HG03066 (cell line): ENCODE measurements at regions not wholly inside any gene's neighbourhood (a gene's known extent, or its start where the extent isn't known, plus 50 kb on each side); places are given as distances from the start of the nearest gene placed in this dataset.

Source experiments
- ATAC-seq: cut with Tn5 transposase; IDR thresholded peaks from one replicate; pipeline ENCODE4 v1.9.1; 2021; ENCODE audit warnings: low read depth; ENCODE audit not compliant: unreplicated experiment

DNA sequence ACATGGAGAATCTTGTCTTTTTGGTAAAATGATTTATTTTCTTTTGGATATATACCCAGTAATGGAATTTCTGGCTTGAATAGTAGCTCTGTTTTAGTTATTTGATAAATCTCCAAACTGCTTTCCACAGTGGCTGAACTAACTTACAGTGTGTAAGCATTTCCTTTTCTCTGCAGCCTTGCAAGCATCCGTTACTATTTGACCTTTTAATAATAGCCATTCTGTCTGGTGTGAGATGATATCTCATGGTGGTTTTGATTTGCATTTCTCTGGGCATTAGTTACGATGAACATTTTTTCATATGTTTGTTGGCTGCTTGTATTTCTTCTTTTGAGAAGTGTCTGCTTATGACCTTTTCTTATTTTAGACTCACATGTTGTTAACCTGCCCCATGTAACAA is 190.2 kb downstream of the GALR1 start:
- no peak for ATAC-seq

GRCh38 chr18:77442393-77442792 is 192.7 kb downstream of the GALR1 start:
- no peak for ATAC-seq

DNA sequence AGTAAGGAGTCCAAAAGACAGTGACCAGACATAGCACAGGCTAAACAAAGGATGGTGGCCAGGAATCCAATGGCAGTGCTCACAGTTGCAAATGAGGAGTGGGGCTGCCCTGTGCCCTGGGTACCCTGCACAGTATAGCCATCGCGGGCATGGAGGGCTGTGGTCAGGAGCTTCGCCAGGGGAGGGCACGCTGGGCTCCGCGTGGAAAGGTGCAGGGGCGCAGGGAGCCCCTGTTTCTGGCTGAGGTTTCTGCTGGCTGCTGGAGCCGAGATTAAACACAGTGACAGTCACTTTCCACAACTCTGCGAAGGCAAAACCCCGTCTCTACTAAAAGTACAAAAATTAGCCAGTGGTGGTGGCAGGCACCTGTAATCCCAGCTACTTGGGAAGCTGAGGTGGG is 194.7 kb downstream of the GALR1 start:
- no peak for ATAC-seq

- no peak for ATAC-seq
These were observed 198.4 kb downstream of the GALR1 start for GRCh38 chr18:77448046-77448445.

GRCh38 chr18:77455004-77455403 is 205.4 kb downstream of the GALR1 start:
- no peak for ATAC-seq

- ATAC-seq, result no peak
These were observed 208.0 kb downstream of the GALR1 start for GRCh38 chr18:77457681-77458080.

- ATAC-seq, result no peak
These were observed 211.5 kb downstream of the GALR1 start for GRCh38 chr18:77461062-77461688.

- no peak for ATAC-seq
These were observed 215.3 kb downstream of the GALR1 start for GRCh38 chr18:77464917-77465316.

DNA sequence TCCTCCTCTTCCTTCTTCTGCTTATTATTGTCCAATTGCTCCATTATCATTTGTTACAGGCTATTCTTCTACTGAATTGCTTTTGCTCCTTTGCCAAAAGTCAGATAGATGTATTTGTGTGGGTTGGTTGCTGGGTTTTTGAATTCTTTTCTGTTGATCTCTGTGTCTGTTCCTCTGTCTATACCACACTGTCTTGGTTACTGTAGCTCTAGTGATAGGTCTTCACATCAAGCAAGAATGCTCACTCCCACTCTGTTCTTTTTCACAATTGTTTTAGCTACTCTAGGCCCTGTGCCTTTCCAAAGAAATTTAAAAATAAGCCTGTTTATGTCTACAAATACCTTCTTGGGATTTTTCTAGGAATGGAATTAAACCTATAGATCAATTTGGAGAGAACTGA is 217.2 kb downstream of the GALR1 start:
- ATAC-seq, result no peak

DNA sequence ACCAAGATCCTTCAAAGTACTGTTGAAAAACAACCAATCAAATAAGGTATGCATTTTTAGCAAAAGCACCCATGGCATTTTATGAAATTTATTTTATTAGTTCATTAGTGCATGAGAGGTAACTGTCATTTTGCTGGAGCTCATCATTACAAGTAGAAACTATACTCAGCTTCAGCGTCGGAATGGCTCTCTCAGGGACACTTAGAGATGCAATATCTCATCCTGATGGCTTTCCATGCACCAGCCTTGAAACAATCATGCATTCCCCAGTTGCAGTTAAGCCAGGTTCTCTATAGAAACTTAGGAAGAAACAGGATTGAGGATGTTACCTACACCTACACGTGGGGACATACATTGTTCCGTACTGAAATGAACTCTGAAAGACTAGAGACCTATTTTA is 219.5 kb downstream of the GALR1 start:
- ATAC-seq, result no peak

DNA sequence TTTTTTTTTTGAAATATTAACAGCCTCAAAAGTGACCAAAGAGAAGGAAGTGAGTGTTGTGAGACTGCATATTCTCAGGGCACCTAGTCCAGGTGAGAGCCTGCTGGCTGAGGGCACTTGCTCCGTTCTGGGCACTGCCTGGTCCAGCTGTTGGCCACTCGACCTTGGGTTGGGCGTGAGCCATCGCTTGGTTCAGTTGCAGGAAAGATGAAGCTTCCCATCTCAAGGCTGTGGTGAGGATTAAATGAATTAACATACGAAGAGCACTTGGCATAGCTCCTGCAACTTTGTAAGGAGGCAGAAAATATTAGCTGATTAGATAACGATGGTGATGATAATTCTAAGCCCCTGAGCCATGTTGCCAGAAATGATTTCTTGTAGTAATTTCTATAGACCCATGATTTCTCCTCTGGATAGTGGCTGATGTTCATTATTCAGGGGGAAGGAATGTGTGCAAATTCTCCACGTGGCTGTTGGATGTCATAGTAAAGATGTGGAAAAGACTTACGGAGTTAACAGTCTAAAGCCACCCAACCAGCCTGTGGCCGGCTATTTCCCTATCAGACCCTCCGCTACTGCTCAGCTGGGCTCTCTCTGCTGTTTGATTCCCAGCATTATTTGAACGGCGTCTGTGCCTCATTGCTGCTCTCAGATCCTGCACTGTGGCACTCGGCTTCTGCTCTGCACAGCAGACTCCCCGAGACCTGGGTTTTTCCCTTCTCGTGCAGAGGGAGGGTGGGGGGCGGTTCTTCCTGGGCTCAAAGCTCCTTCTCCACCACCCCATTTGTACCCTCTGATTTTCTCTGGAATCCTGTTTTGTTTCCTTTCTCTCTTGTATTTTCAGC is 221.1 kb downstream of the GALR1 start:
- ATAC-seq, result no peak

GRCh38 chr18:77472509-77472908 is 222.9 kb downstream of the GALR1 start:
- no peak for ATAC-seq

- no peak for ATAC-seq
These were observed 229.2 kb downstream of the GALR1 start for GRCh38 chr18:77478646-77479442.

- no peak for ATAC-seq
These were observed 231.9 kb downstream of the GALR1 start for GRCh38 chr18:77481541-77481940.

GRCh38 chr18:77482190-77483085 is 232.8 kb downstream of the GALR1 start:
- ATAC-seq, result no peak

DNA sequence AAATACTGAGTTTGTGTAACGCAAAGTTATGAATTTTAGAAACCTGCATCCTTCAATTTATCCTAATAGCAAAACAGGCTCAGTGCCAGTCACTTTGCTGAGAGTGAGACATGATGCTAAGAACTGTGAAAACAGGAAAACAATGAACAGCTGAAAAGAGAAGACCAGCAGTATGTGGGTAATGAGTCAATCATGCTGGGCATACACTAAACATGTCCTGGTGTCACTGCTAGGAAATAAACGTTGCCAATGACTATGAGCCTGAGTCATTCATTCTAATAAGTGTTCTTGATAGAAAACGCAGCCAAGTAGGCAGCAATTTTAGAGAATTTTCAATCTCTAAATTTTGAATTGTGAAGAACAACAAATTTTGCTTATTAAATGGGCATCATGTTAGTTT is 237.3 kb downstream of the GALR1 start:
- ATAC-seq, result no peak

DNA sequence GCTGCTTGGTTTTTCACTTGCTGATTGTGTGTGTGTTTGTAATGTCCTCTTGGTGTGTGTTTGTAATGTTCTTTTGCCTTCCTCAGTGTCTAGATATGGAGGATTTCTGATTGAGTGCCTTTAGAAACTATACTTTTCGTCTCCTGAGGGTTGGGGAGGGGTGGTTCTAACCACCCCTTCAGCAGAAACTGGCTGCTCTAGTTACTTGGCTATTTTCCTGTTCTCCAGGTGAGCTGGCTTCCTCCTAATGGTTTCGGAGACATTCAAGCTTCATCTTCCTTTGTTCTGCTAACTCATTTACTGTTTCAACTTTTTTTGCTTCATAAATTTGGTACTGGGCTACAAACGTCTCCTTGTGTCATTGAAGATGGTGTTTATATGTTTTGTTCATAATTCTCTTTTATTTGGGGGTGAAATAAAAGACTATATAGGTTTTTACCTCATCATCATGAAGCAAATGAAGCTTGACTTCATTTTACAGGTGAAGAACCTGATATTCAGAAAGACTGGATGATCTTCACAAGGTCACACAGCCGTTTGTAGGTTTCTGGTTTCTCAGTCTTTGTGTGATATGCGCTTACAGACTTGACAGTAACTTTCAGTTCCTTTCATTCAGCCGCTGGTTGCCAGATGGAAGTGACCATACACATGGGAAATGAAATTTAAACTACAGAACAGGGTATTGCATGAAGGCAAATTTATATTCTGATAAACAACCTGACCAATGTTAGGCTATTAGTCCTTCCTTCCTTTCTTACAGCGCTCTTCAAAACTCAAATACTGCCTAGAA is 238.5 kb downstream of the GALR1 start:
- no peak for ATAC-seq

DNA sequence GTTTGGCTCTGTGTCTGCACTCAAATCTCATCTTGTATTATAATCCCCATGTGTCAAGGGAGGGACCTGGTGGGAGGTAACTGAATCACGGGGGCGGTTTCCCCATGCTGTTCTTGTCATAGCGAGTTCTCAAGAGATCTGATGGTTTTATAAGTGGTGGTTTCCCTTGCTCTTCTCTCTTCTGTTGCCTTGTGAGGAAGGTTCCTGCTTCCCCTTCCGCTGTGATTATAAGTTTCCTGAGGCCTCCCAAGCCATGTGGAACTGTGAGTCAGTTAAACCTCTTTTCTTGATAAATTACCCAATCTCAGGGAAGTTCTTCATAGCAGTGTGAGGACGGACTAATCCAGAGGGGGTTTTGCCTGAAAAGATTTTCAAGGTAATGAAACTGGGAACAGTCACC is 245.4 kb downstream of the GALR1 start:
- no peak for ATAC-seq

- ATAC-seq, result no peak
These were observed 246.5 kb downstream of the GALR1 start for GRCh38 chr18:77495982-77496690.
